Stimulated activated CD8-positive, alpha-beta memory T cell treated with anti-CD3 and anti-CD28 coated beads, Interleukin-4, amount 100 ng/mL, for 24 hours (primary cell): ENCODE measurements at regions not wholly inside any gene's neighbourhood (a gene's known extent, or its start where the extent isn't known, plus 50 kb on each side); places are given as distances from the start of the nearest gene placed in this dataset.

Experiments used
- DNase-seq: peaks from one replicate; pipeline ENCODE4 v3.0.0-alpha.2; 2020; ENCODE audit warnings: low read depth

DNA sequence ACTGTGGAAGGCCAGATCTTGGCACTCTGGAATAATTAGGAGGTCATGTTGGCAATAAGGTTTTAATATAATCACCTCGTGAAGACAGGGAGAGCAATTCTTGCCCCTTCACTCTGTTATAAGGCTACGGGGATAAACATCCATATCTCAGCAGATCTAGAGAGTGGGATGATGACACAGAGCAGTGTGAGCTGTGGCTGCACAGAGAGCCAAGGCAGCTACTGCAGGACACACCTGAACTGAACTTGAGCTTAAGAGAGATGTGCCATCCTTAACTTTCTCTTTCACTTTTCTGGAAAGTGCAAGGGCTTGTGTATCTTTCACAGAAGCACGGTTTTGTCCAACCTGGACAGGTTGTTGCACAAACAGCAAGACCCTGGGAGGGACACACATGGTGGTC is 174.7 kb downstream of the GATA3 start:
- no peak for DNase-seq

DNA sequence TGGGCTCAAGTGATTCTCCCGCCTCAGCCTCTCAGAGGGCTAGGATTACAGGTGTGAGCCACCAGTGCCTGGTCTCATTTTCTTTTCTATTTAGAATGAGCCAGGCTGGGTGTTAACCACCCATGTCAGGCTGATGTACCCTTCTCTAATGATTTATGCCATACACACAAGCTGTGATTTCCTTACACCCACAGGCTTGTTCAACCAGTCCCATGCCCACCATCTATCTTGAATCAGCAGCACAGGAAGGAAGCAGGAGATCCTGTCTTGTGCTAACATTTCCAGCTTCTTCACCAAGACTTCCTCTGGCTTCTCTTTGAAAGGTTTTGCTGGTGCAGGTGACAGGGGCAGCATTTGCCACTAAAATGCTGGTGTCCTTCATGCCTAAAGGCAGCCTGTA is 176.4 kb downstream of the GATA3 start:
- DNase-seq, result no peak

DNA sequence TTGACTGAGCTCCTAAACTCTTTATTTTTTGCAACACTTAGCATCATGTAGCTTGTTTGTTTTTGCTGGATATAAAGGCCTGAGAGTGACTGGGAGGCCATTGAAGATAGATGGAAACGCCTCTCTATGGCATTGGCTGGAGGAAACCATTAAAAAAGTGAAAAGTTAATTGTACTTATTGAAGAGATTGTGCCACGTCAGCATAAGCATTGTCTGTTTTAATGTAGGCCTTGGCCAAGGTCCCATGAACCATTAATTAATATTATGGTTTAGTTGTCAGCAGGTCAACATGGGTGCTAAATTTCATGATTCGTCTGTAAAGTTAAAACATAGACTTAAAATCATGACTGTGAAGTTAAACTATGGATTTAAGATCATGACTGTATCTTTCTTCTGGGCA is 178.6 kb downstream of the GATA3 start:
- no peak for DNase-seq

GRCh38 chr10:8233832-8234259 is 179.4 kb downstream of the GATA3 start:
- no peak for DNase-seq

DNA sequence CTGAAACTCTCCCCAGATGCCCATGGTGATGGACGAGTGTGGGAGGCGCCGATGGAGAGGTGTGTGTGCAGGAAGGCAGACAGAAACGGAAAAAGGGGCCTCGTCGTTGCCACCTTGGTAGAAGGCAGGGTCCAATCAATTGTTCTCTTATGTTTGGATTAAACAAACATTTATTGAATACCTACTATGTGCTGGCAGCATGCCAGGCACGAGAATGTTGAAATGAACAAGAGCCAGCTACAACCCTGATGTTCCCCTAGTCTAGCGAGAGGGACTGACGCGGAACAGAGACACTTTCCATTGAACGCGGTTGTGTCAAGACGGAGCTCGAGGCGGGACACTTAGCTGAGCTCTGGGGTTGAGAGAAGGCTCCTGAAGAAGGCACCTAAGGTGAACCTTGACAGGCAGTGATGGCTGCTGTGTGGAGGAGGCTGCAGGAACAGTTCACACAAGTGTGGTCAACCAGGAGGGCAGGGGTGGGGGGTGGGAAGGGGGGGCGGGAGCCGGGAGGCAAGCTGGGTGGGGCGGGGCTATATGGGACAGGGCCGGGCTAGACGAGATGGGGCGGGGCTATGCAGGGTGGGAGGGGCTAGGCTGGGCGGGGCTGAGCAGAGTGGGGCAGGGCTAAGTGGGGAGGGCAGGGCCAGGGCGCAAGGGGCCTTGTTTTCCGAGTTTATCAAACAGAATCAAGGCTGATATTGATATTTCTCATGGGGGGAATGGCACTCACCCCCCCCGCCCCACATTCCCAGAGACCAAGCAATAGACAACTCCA is 181.0 kb downstream of the GATA3 start:
- DNase-seq, result no peak

DNA sequence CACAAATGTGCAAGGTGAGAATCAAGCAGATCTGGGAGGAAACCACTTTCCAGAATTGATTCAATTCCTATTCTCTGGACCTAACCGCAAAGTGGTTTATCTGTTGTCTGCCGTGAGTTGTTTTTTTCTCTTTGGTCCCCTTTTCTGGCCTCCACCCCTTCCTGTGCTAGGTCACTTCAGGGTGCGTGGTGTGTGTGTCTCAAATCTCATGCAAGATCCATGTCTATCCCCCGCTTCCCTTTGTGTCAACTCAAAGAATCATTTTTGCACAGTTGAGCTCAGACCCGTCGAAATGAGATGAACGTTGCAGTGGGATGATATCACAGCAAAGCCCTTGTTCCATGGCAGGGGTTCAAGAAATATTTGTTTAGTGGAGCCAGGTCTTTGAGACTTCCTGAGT is 184.5 kb downstream of the GATA3 start:
- no peak for DNase-seq

- no peak for DNase-seq
Measured at GRCh38 chr10:8240861-8241260, 186.4 kb downstream of the GATA3 start.

DNA sequence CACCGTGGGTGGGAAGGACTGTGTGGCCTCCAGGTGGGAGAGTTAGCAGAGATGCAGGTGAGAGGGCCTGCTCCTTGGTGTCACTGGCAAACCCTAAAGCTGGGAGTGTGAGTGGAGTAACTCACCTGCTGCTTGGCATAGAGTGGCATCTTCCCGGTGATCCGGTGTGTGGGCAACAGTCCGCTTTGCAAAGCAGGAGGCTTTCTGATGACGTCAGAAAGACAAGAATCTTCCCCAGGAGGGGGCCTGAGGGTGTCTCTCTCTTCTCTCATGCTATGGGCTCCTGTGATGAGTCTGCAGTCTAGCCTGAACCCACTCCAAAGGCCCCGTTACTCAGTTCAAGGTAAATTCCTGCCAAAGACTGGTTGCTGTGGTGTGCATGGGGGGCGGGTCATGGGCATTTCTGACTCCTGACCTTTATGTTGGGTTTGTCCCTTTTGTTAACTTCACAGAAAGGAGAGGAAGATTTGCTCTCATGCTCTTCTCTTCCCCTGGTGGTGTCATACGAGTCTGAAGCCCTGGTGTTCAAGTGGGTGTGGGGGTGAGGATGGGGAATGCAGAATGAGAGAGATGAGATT is 187.9 kb downstream of the GATA3 start:
- peak; percentile 22 for DNase-seq

GRCh38 chr10:8245131-8245813 is 190.8 kb downstream of the GATA3 start:
- no peak for DNase-seq

- DNase-seq, result no peak
Measured at GRCh38 chr10:8245814-8246142, 191.3 kb downstream of the GATA3 start.

DNA sequence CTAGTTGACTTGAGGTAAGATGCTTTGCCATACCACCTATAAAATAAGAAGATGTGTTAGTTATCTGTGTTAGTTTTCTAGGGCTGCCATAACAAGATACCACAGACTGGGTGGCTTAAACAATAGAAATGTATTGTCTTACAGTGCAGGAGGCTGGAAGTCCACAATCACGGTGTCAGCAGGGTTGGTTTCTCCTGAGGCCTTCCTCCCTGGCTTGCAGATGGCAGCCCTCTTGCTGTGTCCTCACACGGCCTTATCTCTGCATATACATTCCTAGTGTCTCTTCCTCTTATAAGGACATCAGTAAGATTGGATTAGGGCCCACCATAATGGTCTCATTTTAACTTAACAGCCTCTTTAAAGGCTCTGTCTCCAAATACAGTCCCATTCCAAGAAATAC is 192.1 kb downstream of the GATA3 start:
- no peak for DNase-seq

DNA sequence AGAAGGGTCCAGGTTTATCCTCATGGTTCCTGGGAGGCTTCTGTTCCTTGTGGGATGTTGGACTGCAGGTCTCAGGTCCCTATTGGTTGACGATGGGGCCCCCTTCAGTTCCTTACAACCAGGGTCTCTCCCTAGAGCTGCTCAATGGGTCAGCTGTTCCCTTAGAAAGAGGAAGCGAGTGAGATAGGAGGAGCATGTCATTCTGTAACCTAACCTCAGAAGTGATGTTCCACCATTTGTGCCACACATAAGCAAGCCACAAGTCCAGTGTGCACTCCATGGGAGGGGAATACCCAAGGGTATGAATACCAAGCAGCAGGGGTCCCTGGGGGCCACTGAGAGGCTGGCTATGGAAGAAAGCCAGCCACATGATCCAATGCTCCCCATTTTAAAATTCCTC is 192.7 kb downstream of the GATA3 start:
- no peak for DNase-seq

- no peak for DNase-seq
Measured at GRCh38 chr10:8248868-8249267, 194.4 kb downstream of the GATA3 start.

DNA sequence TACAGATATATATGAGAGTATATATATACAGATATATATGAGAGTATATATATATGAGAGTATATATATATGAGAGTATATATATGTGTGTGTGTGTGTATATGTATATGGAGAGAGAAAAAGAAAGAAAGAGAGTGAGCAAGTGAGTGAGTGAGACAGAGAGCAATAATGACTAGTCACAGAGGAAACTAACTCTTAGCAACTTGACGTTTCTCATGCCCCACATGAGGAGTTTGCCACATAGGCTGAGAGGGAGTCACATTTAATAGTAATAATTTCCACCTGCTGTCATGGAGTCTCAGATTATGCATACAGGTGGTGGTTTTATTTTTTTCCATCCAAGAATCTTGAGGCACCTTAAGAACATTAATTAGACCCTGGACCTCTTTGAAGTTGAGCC is 199.9 kb downstream of the GATA3 start:
- DNase-seq, result no peak

GRCh38 chr10:8255301-8255700 is 200.8 kb downstream of the GATA3 start:
- DNase-seq, result no peak

GRCh38 chr10:8260645-8261044 is 206.2 kb downstream of the GATA3 start:
- DNase-seq, result no peak

- DNase-seq, result no peak
Measured at GRCh38 chr10:8262317-8262716, 207.8 kb downstream of the GATA3 start.

- DNase-seq, result no peak
Measured at GRCh38 chr10:8269976-8270375, 215.5 kb downstream of the GATA3 start.

- DNase-seq, result no peak
Measured at GRCh38 chr10:8272794-8273425, 218.4 kb downstream of the GATA3 start.

DNA sequence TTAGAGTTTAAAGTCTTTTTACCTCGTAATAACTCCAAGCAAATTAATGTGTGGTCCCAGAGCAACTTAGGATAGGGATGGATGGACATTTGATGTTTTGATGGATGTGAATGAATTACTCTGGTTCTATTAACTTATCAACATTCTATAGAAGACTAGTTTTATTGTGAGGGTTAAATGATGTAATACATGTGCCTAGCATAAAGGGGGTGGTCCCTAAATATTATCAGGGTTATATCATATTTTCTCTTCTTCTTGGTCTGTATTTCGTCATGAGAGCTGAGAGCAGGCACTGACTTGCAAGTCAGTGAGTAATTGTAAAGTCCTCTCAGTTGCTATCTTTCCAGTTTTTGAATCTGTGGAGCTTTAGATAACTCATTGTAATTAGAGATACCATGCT is 219.3 kb downstream of the GATA3 start:
- no peak for DNase-seq

GRCh38 chr10:8275911-8276310 is 221.4 kb downstream of the GATA3 start:
- no peak for DNase-seq

DNA sequence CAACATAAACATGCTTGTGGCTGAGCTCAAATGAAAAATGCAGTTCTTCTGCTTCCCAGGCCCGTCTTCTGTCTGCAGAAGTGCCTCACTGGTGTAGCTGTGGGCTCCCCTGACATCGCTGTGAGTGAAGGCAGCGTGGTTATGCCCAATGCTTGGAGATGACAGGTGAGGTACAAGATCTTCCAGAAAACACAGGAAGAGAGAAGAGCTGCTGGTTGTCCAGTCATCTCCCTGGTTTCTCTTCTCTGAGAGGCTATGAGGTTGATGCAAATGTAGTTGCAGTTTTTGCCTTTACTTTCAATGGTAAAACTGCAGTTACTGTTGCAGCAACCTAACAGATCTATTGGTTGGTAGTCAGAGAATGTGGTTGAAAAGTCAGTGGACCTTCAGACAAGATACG is 223.6 kb downstream of the GATA3 start:
- no peak for DNase-seq

DNA sequence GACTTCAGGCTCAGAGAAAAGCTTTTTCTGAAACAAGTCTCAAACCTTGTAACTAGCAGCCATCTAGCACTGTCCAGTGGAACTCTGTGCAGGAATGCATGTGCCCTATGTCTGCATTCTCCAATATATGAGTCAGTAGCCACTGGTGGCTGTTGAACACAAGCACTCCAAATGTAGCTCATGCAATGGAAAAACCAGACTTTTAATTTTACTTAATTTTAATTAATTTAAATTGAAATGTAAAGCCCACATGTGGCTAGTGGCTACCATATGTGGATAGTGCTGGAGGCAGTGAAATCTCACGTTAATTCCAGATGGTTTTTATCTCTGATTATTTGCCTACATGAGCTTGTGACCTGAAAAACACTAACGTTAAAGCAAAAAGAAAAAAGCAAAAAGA is 225.1 kb downstream of the GATA3 start:
- no peak for DNase-seq
